ENCODE measurements at regions not wholly inside any gene's neighbourhood (a gene's known extent, or its start where the extent isn't known, plus 50 kb on each side); places are given as distances from the start of the nearest gene placed in this dataset.
A peak's percentile ranks its signal among the peaks of the same experiment; 100 is the strongest.

- no peak overlapping the region for H3K4me3 ChIP-seq
Measured at GRCh38 chr18:8477615-8478014, 131.6 kb upstream of the RAB12 start.

GRCh38 chr18:8478166-8478967, 130.9 kb upstream of the RAB12 start:
- WGBS, 2 donors, result 53 to 54% methylated on average over 13 to 14 of the region's 14 CpGs
- no peaks in the 10 kb centered on the region for H3K4me1 ChIP-seq
- peak; percentile 78 for DNase-seq
- no peaks in the 10 kb centered on the region for H3K27me3 ChIP-seq
- TF ChIP-seq POLR2A (IDR thresholded peaks at IDR 0.05) (no peak), CTCF (IDR thresholded peaks at IDR 0.05) (peak; percentile 69 to 80 (median 69))
- intact Hi-C loops (cut with DNase I; ENCODE audit: low total_unique reads), result no loop called here
- H3K9me3 ChIP-seq, result no peaks in the 10 kb centered on the region
- no peaks in the 10 kb centered on the region for H3K36me3 ChIP-seq (ENCODE audit: low read depth, missing control alignments)
- H3K4me3 ChIP-seq, result no peak overlapping the region
- H3K27ac ChIP-seq, result no peak overlapping the region

More at GRCh38 chr18:8477615-8478014, 131.6 kb upstream of the RAB12 start:
- intact Hi-C loops (cut with DNase I; ENCODE audit: low total_unique reads), result no loop called here
- no peak for DNase-seq
- Histone ChIP-seq H3K36me3 (ENCODE audit: low read depth, missing control alignments) (no peaks in the 10 kb centered on the region), H3K27me3 (no peaks in the 10 kb centered on the region), H3K4me1 (no peaks in the 10 kb centered on the region), H3K27ac (no peak overlapping the region), H3K9me3 (no peaks in the 10 kb centered on the region)
- WGBS, 2 donors, result 90 to 91% methylated on average over 5 of the region's 5 CpGs
- TF ChIP-seq POLR2A (IDR thresholded peaks at IDR 0.05), result no peak
- TF ChIP-seq CTCF (IDR thresholded peaks at IDR 0.05), result no peak

- Histone ChIP-seq H3K9me3 (no peaks in the 10 kb centered on the region), H3K36me3 (ENCODE audit: low read depth, missing control alignments) (no peaks in the 10 kb centered on the region), H3K4me3 (no peak overlapping the region), H3K27me3 (no peaks in the 10 kb centered on the region), H3K4me1 (no peaks in the 10 kb centered on the region), H3K27ac (no peak overlapping the region)
- TF ChIP-seq POLR2A (IDR thresholded peaks at IDR 0.05) (no peak), CTCF (IDR thresholded peaks at IDR 0.05) (no peak)
- no peak for DNase-seq
- WGBS, 2 donors, result 60 to 64% methylated on average over 4 to 11 of the region's 11 CpGs
- intact Hi-C loops (cut with DNase I; ENCODE audit: low total_unique reads), result no loop called here
Measured at GRCh38 chr18:8478968-8479370, 130.3 kb upstream of the RAB12 start.

- Histone ChIP-seq H3K36me3 (ENCODE audit: low read depth, missing control alignments) (no peaks in the 10 kb centered on the region), H3K27me3 (no peaks in the 10 kb centered on the region), H3K4me3 (no peak overlapping the region), H3K4me1 (no peaks in the 10 kb centered on the region), H3K27ac (no peak overlapping the region), H3K9me3 (no peaks in the 10 kb centered on the region)
- DNase-seq, result no peak
- intact Hi-C loops (cut with DNase I; ENCODE audit: low total_unique reads), result no loop called here
- 64 to 66% methylated on average over 12 to 15 of the region's 15 CpGs for WGBS, 2 donors
- TF ChIP-seq CTCF (IDR thresholded peaks at IDR 0.05) (no peak), POLR2A (IDR thresholded peaks at IDR 0.05) (no peak)
Measured at GRCh38 chr18:8479789-8480188, 129.4 kb upstream of the RAB12 start.

All from testis (tissue), 2 donors.